Ishikawa (cell line): ENCODE measurements at regions not wholly inside any gene's neighbourhood (a gene's known extent, or its start where the extent isn't known, plus 50 kb on each side); places are given as distances from the start of the nearest gene placed in this dataset.
A peak's percentile ranks its signal among the peaks of the same experiment; 100 is the strongest.

Source experiments
- CEBPB ChIP-seq: IDR thresholded peaks from 2 replicates; pipeline ENCODE4 v1.6.1; 2012
- CREB1 ChIP-seq: IDR thresholded peaks from 2 replicates; pipeline ENCODE4 v1.6.1; 2012; ENCODE audit warnings: low read depth
- EGR1 ChIP-seq: IDR thresholded peaks from 2 replicates; pipeline ENCODE4 v1.6.1; 2012
- EP300 ChIP-seq: IDR thresholded peaks from 2 replicates; pipeline ENCODE4 v1.6.1; 2012; ENCODE audit warnings: borderline replicate concordance
- FOXM1 ChIP-seq: IDR thresholded peaks from 2 replicates; pipeline ENCODE4 v1.6.1; 2012; ENCODE audit warnings: low read depth, borderline replicate concordance
- MAX ChIP-seq: IDR thresholded peaks from 2 replicates; pipeline ENCODE4 v1.6.1; 2012
- NFIC ChIP-seq: IDR thresholded peaks from 2 replicates; pipeline ENCODE4 v1.6.1; 2012
- RAD21 ChIP-seq: IDR thresholded peaks from 2 replicates; pipeline ENCODE4 v1.6.1; 2012; ENCODE audit warnings: low read depth
- REST ChIP-seq: IDR thresholded peaks from 2 replicates; pipeline ENCODE4 v1.6.1; 2012; ENCODE audit warnings: low read depth, mild to moderate bottlenecking
- TAF1 ChIP-seq: IDR thresholded peaks from 2 replicates; pipeline ENCODE4 v1.6.1; 2012; ENCODE audit warnings: low read depth, mild to moderate bottlenecking
- TCF12 ChIP-seq: IDR thresholded peaks from 2 replicates; pipeline ENCODE4 v1.6.1; 2012; ENCODE audit warnings: low read depth
- TEAD4 ChIP-seq: IDR thresholded peaks from 2 replicates; pipeline ENCODE4 v1.6.1; 2012
- USF1 ChIP-seq: IDR thresholded peaks from 2 replicates; pipeline ENCODE4 v1.6.1; 2012
- YY1 ChIP-seq: IDR thresholded peaks from 2 replicates; pipeline ENCODE4 v1.6.1; 2012; ENCODE audit warnings: low read depth
- ZBTB7A ChIP-seq: IDR thresholded peaks from 2 replicates; pipeline ENCODE4 v1.6.1; 2012; ENCODE audit warnings: low read depth

- no peak for TF ChIP-seq CREB1
- no peak for TF ChIP-seq EP300
- TF ChIP-seq YY1: no peak
- no peak for TF ChIP-seq TAF1
- 0 out of 2 replicates have a peak, but pooled peaks have one; percentile 22 for TF ChIP-seq NFIC
These were observed 63.0 kb upstream of the FAM3C start for GRCh38 chr7:121459148-121459547.

GRCh38 chr7:121456785-121457359 is 60.8 kb upstream of the FAM3C start:
- TF ChIP-seq ZBTB7A: no peak
- TF ChIP-seq EGR1: no peak
- no peak for TF ChIP-seq EP300
- TF ChIP-seq TCF12: no peak
- no peak for TF ChIP-seq REST
- TF ChIP-seq TEAD4: no peak
- no peak for TF ChIP-seq CREB1
- no peak for TF ChIP-seq FOXM1
- no peak for TF ChIP-seq NFIC
- TF ChIP-seq MAX: no peak
- TF ChIP-seq RAD21: no peak
- TF ChIP-seq TAF1: no peak
- no peak for TF ChIP-seq YY1
- TF ChIP-seq CEBPB: no peak
- no peak for TF ChIP-seq USF1

- no peak for TF ChIP-seq EP300
- no peak for TF ChIP-seq USF1
- TF ChIP-seq EGR1: no peak
- no peak for TF ChIP-seq CREB1
- TF ChIP-seq ZBTB7A: no peak
- no peak for TF ChIP-seq NFIC
These were observed 59.9 kb upstream of the FAM3C start for GRCh38 chr7:121456015-121456414.

GRCh38 chr7:121452389-121452788 is 56.3 kb upstream of the FAM3C start:
- TF ChIP-seq USF1: no peak
- TF ChIP-seq MAX: no peak
- TF ChIP-seq CEBPB: no peak
- TF ChIP-seq TAF1: no peak
- no peak for TF ChIP-seq FOXM1
- no peak for TF ChIP-seq TCF12

GRCh38 chr7:121451367-121452094 is 55.4 kb upstream of the FAM3C start:
- no peak for TF ChIP-seq USF1
- TF ChIP-seq FOXM1: no peak
- no peak for TF ChIP-seq YY1
- TF ChIP-seq CEBPB: no peak
- no peak for TF ChIP-seq EP300
- TF ChIP-seq TEAD4: no peak
- TF ChIP-seq RAD21: no peak
- TF ChIP-seq TAF1: no peak
- TF ChIP-seq CREB1: no peak
- no peak for TF ChIP-seq TCF12
- no peak for TF ChIP-seq ZBTB7A
- no peak for TF ChIP-seq MAX
- no peak for TF ChIP-seq NFIC
- TF ChIP-seq REST: no peak
- no peak for TF ChIP-seq EGR1
